ENCODE measurements at regions not wholly inside any gene's neighbourhood (a gene's known extent, or its start where the extent isn't known, plus 50 kb on each side); places are given as distances from the start of the nearest gene placed in this dataset.
A peak's percentile ranks its signal among the peaks of the same experiment; 100 is the strongest.

- Mint-ChIP-seq H3K27ac (no peak overlapping the region), H3K36me3 (ENCODE audit: low read depth) (peaks cover 6% of the 10 kb centered on the region), H3K4me3 (no peak overlapping the region), H3K9me3 (no peaks in the 10 kb centered on the region), H3K27me3 (ENCODE audit: low read depth) (peaks cover 4% of the 10 kb centered on the region), H3K4me1 (no peaks in the 10 kb centered on the region)
- TF ChIP-seq CTCF (IDR thresholded peaks at IDR 0.05; ENCODE audit: unreplicated experiment in 3 of 3), result no peak
Measured at GRCh38 chr4:38598489-38598888, 65.5 kb upstream of the KLF3 start.

- TF ChIP-seq CTCF (IDR thresholded peaks at IDR 0.05; ENCODE audit: unreplicated experiment in 3 of 3), result no peak
- Mint-ChIP-seq H3K27ac (no peak overlapping the region), H3K4me1 (peaks cover 10% of the 10 kb centered on the region), H3K9me3 (peaks cover 3% of the 10 kb centered on the region), H3K36me3 (ENCODE audit: low read depth) (peaks cover 6% of the 10 kb centered on the region), H3K27me3 (ENCODE audit: low read depth) (peaks cover 4% of the 10 kb centered on the region), H3K4me3 (no peak overlapping the region)
Measured at GRCh38 chr4:38600575-38600974, 63.4 kb upstream of the KLF3 start.

GRCh38 chr4:38601244-38601915 is 62.6 kb upstream of the KLF3 start:
- Mint-ChIP-seq H3K27me3 (ENCODE audit: low read depth) (peaks cover 4% of the 10 kb centered on the region), H3K36me3 (ENCODE audit: low read depth) (peaks cover 6% of the 10 kb centered on the region), H3K27ac (no peak overlapping the region), H3K9me3 (peaks cover 3% of the 10 kb centered on the region), H3K4me1 (peaks cover 18% of the 10 kb centered on the region), H3K4me3 (no peak overlapping the region)
- no peak for TF ChIP-seq CTCF (IDR thresholded peaks at IDR 0.05; ENCODE audit: unreplicated experiment in 3 of 3)

- no peak for TF ChIP-seq CTCF (IDR thresholded peaks at IDR 0.05; ENCODE audit: unreplicated experiment in 3 of 3)
- H3K36me3 Mint-ChIP-seq (ENCODE audit: low read depth), result peaks cover 6% of the 10 kb centered on the region
- peaks cover 20% of the 10 kb centered on the region for H3K4me1 Mint-ChIP-seq
- H3K27me3 Mint-ChIP-seq (ENCODE audit: low read depth), result peaks cover 4% of the 10 kb centered on the region
- peaks cover 3% of the 10 kb centered on the region for H3K9me3 Mint-ChIP-seq
- no peak overlapping the region for H3K4me3 Mint-ChIP-seq
- H3K27ac Mint-ChIP-seq, result no peak overlapping the region
Measured at GRCh38 chr4:38601916-38602291, 62.1 kb upstream of the KLF3 start.

GRCh38 chr4:38603652-38604051 is 60.3 kb upstream of the KLF3 start:
- H3K27ac Mint-ChIP-seq, result no peak overlapping the region
- peaks cover 24% of the 10 kb centered on the region for H3K4me1 Mint-ChIP-seq
- H3K9me3 Mint-ChIP-seq, result peaks cover 6% of the 10 kb centered on the region
- peaks cover 13% of the 10 kb centered on the region for H3K36me3 Mint-ChIP-seq (ENCODE audit: low read depth)
- no peaks in the 10 kb centered on the region for H3K27me3 Mint-ChIP-seq (ENCODE audit: low read depth)
- no peak overlapping the region for H3K4me3 Mint-ChIP-seq
- TF ChIP-seq CTCF (IDR thresholded peaks at IDR 0.05; ENCODE audit: unreplicated experiment in 3 of 3), result no peak

- Mint-ChIP-seq H3K36me3 (ENCODE audit: low read depth) (peaks cover 11% of the 10 kb centered on the region), H3K4me1 (peaks cover 24% of the 10 kb centered on the region), H3K27ac (peak overlapping the region; percentile 67 to 86 (median 82)), H3K27me3 (ENCODE audit: low read depth) (no peaks in the 10 kb centered on the region), H3K4me3 (no peak overlapping the region), H3K9me3 (peaks cover 6% of the 10 kb centered on the region)
- TF ChIP-seq CTCF (IDR thresholded peaks at IDR 0.05; ENCODE audit: unreplicated experiment in 3 of 3), result no peak
Measured at GRCh38 chr4:38605181-38605752, 58.7 kb upstream of the KLF3 start.

All from nephron (organoid).